A549 (cell line): ENCODE measurements at regions not wholly inside any gene's neighbourhood (a gene's known extent, or its start where the extent isn't known, plus 50 kb on each side); places are given as distances from the start of the nearest gene placed in this dataset.

Source experiments
- CHD4 ChIP-seq: fragments of 200-600 bp; sonication (generic); IDR thresholded peaks from 2 replicates; pipeline ENCODE4 v1.6.1; 2016; ENCODE audit warnings: antibody characterized with exemption, mild to moderate bottlenecking, borderline replicate concordance
- EP300 ChIP-seq, 2 experiments: fragments of >200 bp; sonication (Bioruptor Twin); formaldehyde crosslinking; IDR thresholded peaks; 2 replicates in 1 of 2; 3 replicates in 1 of 2; pipeline ENCODE4 v1.6.1; 2016 to 2017
- JUN ChIP-seq, 2 experiments: fragments of >200 bp; sonication (Bioruptor Twin); formaldehyde crosslinking; IDR thresholded peaks; 2 replicates in 1 of 2; 3 replicates in 1 of 2; pipeline ENCODE4 v1.6.1; 2016 to 2017
- KDM1A ChIP-seq: fragments of 200-600 bp; sonication (generic); IDR thresholded peaks from 2 replicates; pipeline ENCODE4 v1.6.1; 2016; ENCODE audit warnings: low read depth, mild to moderate bottlenecking
- POLR2A ChIP-seq: IDR thresholded peaks from 2 replicates; pipeline ENCODE4 v1.6.1; 2012; ENCODE audit warnings: mild to moderate bottlenecking, low read length
- RAD21 ChIP-seq, 2 experiments: fragments of >200 bp in 1 of 2; sonication (Bioruptor Twin) in 1 of 2; formaldehyde crosslinking in 1 of 2; IDR thresholded peaks in 1 of 2; conservative IDR thresholded peaks in 1 of 2; 2 replicates in 1 of 2; 3 replicates in 1 of 2; pipeline ENCODE4 v1.6.1; 2012 to 2018; ENCODE audit warnings: inconsistent platforms in 1 of 2
- SMC3 ChIP-seq: fragments of >200 bp; sonication (Bioruptor Twin); formaldehyde crosslinking; IDR thresholded peaks from 3 replicates; pipeline ENCODE4 v1.6.1; 2018; ENCODE audit warnings: inconsistent platforms
- ZFP36 ChIP-seq: fragments of 450-650 bp; IDR thresholded peaks from 2 replicates; pipeline ENCODE4 v1.6.1; 2014; ENCODE audit warnings: borderline replicate concordance; ENCODE audit not compliant: partially characterized antibody
- TF ChIP-seq, protein P1 (sequence below): fragments of >200 bp; sonication (Bioruptor Twin); formaldehyde crosslinking; IDR thresholded peaks from 3 replicates; pipeline ENCODE4 v1.5.1; 2016
- TF ChIP-seq, protein P2 (sequence below): IDR thresholded peaks from 2 replicates; pipeline ENCODE4 v1.6.1; 2012; ENCODE audit warnings: low read depth, borderline replicate concordance
- TF ChIP-seq, protein P3 (sequence below): fragments of 450-650 bp; IDR thresholded peaks from 2 replicates; pipeline ENCODE4 v1.6.1; 2014; ENCODE audit warnings: antibody characterized with exemption
- TF ChIP-seq, protein P4 (sequence below): fragments of 200-600 bp; sonication (generic); IDR thresholded peaks from 2 replicates; pipeline ENCODE4 v1.6.1; 2016; ENCODE audit warnings: antibody characterized with exemption, mild to moderate bottlenecking, moderate library complexity

DNA sequence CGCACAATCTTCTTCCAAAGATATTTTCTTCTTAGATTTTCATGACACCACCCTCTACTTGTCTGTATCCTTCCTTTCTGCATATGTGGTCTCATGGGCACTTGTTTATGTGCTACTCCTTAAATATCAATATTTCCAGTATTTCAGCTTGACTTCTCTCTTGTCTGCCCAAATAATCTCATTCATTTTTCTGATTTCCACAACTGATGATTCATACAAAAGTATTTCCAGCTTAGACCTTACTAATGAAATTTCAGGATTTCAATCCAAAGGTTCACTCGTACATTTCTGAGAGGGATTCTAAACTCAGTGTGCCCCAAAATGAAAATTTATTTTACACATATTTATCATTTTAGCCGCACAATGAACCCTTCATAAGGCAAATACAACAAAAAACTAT, 928.9 kb upstream of the C9orf72 start:
- TF ChIP-seq SMC3, result no peak
- no peak for TF ChIP-seq POLR2A
- TF ChIP-seq, protein P1, sequence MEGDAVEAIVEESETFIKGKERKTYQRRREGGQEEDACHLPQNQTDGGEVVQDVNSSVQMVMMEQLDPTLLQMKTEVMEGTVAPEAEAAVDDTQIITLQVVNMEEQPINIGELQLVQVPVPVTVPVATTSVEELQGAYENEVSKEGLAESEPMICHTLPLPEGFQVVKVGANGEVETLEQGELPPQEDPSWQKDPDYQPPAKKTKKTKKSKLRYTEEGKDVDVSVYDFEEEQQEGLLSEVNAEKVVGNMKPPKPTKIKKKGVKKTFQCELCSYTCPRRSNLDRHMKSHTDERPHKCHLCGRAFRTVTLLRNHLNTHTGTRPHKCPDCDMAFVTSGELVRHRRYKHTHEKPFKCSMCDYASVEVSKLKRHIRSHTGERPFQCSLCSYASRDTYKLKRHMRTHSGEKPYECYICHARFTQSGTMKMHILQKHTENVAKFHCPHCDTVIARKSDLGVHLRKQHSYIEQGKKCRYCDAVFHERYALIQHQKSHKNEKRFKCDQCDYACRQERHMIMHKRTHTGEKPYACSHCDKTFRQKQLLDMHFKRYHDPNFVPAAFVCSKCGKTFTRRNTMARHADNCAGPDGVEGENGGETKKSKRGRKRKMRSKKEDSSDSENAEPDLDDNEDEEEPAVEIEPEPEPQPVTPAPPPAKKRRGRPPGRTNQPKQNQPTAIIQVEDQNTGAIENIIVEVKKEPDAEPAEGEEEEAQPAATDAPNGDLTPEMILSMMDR, result no peak
- TF ChIP-seq, protein P2, sequence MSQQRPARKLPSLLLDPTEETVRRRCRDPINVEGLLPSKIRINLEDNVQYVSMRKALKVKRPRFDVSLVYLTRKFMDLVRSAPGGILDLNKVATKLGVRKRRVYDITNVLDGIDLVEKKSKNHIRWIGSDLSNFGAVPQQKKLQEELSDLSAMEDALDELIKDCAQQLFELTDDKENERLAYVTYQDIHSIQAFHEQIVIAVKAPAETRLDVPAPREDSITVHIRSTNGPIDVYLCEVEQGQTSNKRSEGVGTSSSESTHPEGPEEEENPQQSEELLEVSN, result no peak
- TF ChIP-seq CHD4, result no peak
- TF ChIP-seq JUN (IDR thresholded peaks at IDR 0.05), result no peak
- TF ChIP-seq EP300 (IDR thresholded peaks at IDR 0.05), result no peak
- no peak for TF ChIP-seq KDM1A
- TF ChIP-seq, protein P3, sequence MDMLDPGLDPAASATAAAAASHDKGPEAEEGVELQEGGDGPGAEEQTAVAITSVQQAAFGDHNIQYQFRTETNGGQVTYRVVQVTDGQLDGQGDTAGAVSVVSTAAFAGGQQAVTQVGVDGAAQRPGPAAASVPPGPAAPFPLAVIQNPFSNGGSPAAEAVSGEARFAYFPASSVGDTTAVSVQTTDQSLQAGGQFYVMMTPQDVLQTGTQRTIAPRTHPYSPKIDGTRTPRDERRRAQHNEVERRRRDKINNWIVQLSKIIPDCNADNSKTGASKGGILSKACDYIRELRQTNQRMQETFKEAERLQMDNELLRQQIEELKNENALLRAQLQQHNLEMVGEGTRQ, result no peak
- TF ChIP-seq, protein P4, sequence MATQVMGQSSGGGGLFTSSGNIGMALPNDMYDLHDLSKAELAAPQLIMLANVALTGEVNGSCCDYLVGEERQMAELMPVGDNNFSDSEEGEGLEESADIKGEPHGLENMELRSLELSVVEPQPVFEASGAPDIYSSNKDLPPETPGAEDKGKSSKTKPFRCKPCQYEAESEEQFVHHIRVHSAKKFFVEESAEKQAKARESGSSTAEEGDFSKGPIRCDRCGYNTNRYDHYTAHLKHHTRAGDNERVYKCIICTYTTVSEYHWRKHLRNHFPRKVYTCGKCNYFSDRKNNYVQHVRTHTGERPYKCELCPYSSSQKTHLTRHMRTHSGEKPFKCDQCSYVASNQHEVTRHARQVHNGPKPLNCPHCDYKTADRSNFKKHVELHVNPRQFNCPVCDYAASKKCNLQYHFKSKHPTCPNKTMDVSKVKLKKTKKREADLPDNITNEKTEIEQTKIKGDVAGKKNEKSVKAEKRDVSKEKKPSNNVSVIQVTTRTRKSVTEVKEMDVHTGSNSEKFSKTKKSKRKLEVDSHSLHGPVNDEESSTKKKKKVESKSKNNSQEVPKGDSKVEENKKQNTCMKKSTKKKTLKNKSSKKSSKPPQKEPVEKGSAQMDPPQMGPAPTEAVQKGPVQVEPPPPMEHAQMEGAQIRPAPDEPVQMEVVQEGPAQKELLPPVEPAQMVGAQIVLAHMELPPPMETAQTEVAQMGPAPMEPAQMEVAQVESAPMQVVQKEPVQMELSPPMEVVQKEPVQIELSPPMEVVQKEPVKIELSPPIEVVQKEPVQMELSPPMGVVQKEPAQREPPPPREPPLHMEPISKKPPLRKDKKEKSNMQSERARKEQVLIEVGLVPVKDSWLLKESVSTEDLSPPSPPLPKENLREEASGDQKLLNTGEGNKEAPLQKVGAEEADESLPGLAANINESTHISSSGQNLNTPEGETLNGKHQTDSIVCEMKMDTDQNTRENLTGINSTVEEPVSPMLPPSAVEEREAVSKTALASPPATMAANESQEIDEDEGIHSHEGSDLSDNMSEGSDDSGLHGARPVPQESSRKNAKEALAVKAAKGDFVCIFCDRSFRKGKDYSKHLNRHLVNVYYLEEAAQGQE, result no peak
- TF ChIP-seq ZFP36, result no peak
- TF ChIP-seq RAD21 (conservative IDR thresholded peaks at IDR 0.05 in 1 of 2, IDR thresholded peaks at IDR 0.05 in 1 of 2), result no peak
